CD4-positive, alpha-beta T cell (primary cell): ENCODE measurements at regions not wholly inside any gene's neighbourhood (a gene's known extent, or its start where the extent isn't known, plus 50 kb on each side); places are given as distances from the start of the nearest gene placed in this dataset.

Experiments
- ATAC-seq: fragments of 200-7000 bp; cut with Tn5 transposase; one replicate; pipeline ENCODE4 v1.10.0; 2022; ENCODE audit warnings: mild to moderate bottlenecking; ENCODE audit not compliant: poor library complexity
- CTCF ChIA-PET: fragments of 350-600 bp; sonication (Branson Sonifier 250); formaldehyde crosslinking; loops from one replicate; lab custom pipeline; 2021; ENCODE audit warnings: antibody characterized with exemption, inconsistent platforms; lab: Charles Lee
- POLR2A ChIA-PET: fragments of 350-600 bp; sonication (Branson Sonifier 250); formaldehyde crosslinking; loops from one replicate; lab custom pipeline; 2021; ENCODE audit warnings: antibody characterized with exemption, inconsistent platforms; lab: Charles Lee
- DNase-seq, 14 experiments: peaks; one replicate each; pipeline ENCODE4 v3.0.0-alpha.2; 2013 to 2020; ENCODE audit warnings: mixed read lengths in 2 of 14
- H3K27ac ChIP-seq, 2 donors: one replicate each; pipeline versions ENCODE4 v1.5.1 to v1.7.0; 2013; ENCODE audit warnings: low read length in 2 of 2, low read depth in 1 of 2, mild to moderate bottlenecking in 1 of 2
- H3K27me3 ChIP-seq, 2 experiments: 1 replicate in 1 of 2; 2 replicates in 1 of 2; pipeline versions ENCODE4 v1.6.1 to v1.7.0; 2013; ENCODE audit warnings: low read length in 2 of 2, control low read depth in 1 of 2, mild to moderate bottlenecking in 1 of 2, moderate library complexity in 1 of 2; ENCODE audit not compliant: insufficient read depth in 2 of 2, control insufficient read depth in 1 of 2
- H3K36me3 ChIP-seq: one replicate; pipeline ENCODE4 v1.6.1; 2013; ENCODE audit warnings: low read length, control low read depth; ENCODE audit not compliant: insufficient read depth
- H3K4me1 ChIP-seq: one replicate; pipeline ENCODE4 v1.6.1; 2013; ENCODE audit warnings: low read length, control low read depth; ENCODE audit not compliant: insufficient read depth
- H3K4me3 ChIP-seq: one replicate; pipeline ENCODE4 v1.5.1; 2013; ENCODE audit warnings: mild to moderate bottlenecking, low read length, moderate library complexity
- H3K9me3 ChIP-seq, 2 experiments: 1 replicate in 1 of 2; 2 replicates in 1 of 2; pipeline versions ENCODE4 v1.6.1 to v1.7.0; 2013; ENCODE audit warnings: low read length in 2 of 2, mild to moderate bottlenecking in 2 of 2, control low read depth in 1 of 2, moderate library complexity in 1 of 2; ENCODE audit not compliant: control insufficient read depth in 1 of 2, insufficient read depth in 1 of 2
- H3K27ac Mint-ChIP-seq: one replicate; pipeline ENCODE4 v1.8.0; 2020; ENCODE audit warnings: mixed read lengths
- H3K27me3 Mint-ChIP-seq: one replicate; pipeline ENCODE4 v1.8.0; 2021; ENCODE audit warnings: mixed read lengths
- H3K36me3 Mint-ChIP-seq: one replicate; pipeline ENCODE4 v1.8.0; 2021; ENCODE audit warnings: low read depth, mixed read lengths
- H3K4me1 Mint-ChIP-seq: one replicate; pipeline ENCODE4 v1.8.0; 2021; ENCODE audit warnings: low read depth, mixed read lengths
- H3K4me3 Mint-ChIP-seq: one replicate; pipeline ENCODE4 v1.8.0; 2020; ENCODE audit warnings: mild to moderate bottlenecking, mixed read lengths
- H3K9me3 Mint-ChIP-seq: one replicate; pipeline ENCODE4 v1.8.0; 2020; ENCODE audit warnings: mixed read lengths
- intact Hi-C, 2 experiments: fragments of 100-400 bp; cut with DNase I in 1 of 2; cut with micrococcal nuclease in 1 of 2; formaldehyde crosslinking; loops; one replicate each; pipeline versions ENCODE4 v1.15.1 to v1.9.0; 2023 to 2025; cut with DNase I, micrococcal nuclease
- TF ChIP-seq, protein P1 (sequence below): fragments of 200-600 bp; IDR thresholded peaks from one replicate; pipeline ENCODE4 v1.8.0; 2022; ENCODE audit warnings: antibody characterized with exemption, mild to moderate bottlenecking

DNA sequence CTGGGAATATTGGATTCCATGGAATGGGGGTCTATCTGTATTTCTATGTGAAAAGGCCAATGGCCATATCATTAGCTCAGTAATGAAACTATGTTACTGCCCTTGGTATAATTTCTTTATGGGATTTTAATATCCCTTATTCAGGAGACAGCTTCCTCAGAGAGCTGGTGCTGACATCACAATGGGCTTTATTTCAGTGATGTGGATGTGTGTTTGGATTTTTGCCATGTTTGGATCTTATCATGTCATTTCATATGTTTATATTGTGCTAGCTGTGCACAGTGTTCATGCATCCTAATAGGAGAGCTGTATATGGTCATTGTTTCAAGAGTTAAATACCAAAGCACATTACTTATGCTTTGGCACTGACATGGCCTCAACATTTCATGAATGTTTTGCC, 806.1 kb upstream of the MAP3K7 start:
- CTCF ChIA-PET, result no interaction called here
- H3K9me3 Mint-ChIP-seq, result peaks cover 11% of the 10 kb centered on the region
- no peak overlapping the region for H3K4me3 ChIP-seq
- H3K36me3 Mint-ChIP-seq, result no peaks in the 10 kb centered on the region
- no peaks in the 10 kb centered on the region for H3K36me3 ChIP-seq
- no peak overlapping the region for H3K27ac ChIP-seq
- intact Hi-C loops, result no loop called here
- DNase-seq (no peak), ATAC-seq (no peak)
- H3K4me1 ChIP-seq, result no peaks in the 10 kb centered on the region
- H3K4me3 Mint-ChIP-seq, result no peak overlapping the region
- POLR2A ChIA-PET, result no interaction called here
- H3K27me3 ChIP-seq, result no peaks in the 10 kb centered on the region
- H3K4me1 Mint-ChIP-seq, result no peaks in the 10 kb centered on the region
- H3K27ac Mint-ChIP-seq, result no peak overlapping the region
- TF ChIP-seq, protein P1, sequence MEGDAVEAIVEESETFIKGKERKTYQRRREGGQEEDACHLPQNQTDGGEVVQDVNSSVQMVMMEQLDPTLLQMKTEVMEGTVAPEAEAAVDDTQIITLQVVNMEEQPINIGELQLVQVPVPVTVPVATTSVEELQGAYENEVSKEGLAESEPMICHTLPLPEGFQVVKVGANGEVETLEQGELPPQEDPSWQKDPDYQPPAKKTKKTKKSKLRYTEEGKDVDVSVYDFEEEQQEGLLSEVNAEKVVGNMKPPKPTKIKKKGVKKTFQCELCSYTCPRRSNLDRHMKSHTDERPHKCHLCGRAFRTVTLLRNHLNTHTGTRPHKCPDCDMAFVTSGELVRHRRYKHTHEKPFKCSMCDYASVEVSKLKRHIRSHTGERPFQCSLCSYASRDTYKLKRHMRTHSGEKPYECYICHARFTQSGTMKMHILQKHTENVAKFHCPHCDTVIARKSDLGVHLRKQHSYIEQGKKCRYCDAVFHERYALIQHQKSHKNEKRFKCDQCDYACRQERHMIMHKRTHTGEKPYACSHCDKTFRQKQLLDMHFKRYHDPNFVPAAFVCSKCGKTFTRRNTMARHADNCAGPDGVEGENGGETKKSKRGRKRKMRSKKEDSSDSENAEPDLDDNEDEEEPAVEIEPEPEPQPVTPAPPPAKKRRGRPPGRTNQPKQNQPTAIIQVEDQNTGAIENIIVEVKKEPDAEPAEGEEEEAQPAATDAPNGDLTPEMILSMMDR, result no peak
- H3K27me3 Mint-ChIP-seq, result no peaks in the 10 kb centered on the region
- peaks cover 0 to 3% of the 10 kb centered on the region in 2 experiments for H3K9me3 ChIP-seq

DNA sequence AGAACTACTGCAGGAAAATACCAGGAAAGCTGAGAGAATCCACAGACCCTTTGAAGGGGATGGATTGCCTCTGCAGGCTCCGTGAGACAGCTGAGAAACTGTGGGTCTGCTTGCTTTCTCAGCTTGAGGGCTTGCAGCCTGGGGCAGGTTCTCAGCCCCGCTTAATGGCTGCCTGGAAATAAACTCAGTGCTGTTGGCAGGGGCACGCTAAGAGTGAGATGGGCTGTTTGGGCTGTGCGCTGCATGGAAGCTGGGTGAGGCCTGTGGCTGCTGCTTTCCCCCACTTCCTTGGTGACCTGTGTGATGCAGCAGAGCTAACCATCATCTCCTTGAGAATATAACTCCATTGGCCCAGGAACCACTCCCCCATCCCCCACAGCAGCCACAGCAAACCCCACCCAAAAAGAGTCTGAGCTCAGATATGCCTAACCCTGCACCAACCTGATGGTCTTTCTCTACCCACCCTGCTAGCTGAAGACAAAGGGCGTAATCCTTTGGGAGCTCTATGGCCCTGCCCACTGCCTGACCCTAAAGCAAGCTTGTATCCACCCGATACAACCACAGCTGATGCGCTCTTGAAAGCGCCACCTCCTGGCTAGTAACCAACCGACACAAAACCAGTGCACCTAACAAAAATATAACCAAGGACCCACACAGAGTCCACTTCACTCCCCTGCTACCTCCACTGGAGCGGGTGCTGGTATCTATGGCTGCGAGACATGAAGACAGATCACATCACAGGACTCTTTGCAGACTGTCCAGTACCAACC, 800.6 kb upstream of the MAP3K7 start:
- Histone ChIP-seq H3K4me1 (no peaks in the 10 kb centered on the region), H3K27ac (no peak overlapping the region), H3K36me3 (no peaks in the 10 kb centered on the region), H3K27me3 (no peaks in the 10 kb centered on the region), H3K4me3 (no peak overlapping the region), H3K9me3 (peaks cover 0 to 12% of the 10 kb centered on the region in 2 experiments)
- no peak overlapping the region for H3K4me3 Mint-ChIP-seq
- H3K27ac Mint-ChIP-seq, result no peak overlapping the region
- POLR2A ChIA-PET, result no interaction called here
- TF ChIP-seq, protein P1, result no peak
- ATAC-seq, result no peak
- intact Hi-C loops, result no loop called here
- CTCF ChIA-PET, result no interaction called here
- DNase-seq, result no peak
- H3K36me3 Mint-ChIP-seq, result no peaks in the 10 kb centered on the region
- peaks cover 9% of the 10 kb centered on the region for H3K9me3 Mint-ChIP-seq
- H3K4me1 Mint-ChIP-seq, result no peaks in the 10 kb centered on the region
- no peaks in the 10 kb centered on the region for H3K27me3 Mint-ChIP-seq

DNA sequence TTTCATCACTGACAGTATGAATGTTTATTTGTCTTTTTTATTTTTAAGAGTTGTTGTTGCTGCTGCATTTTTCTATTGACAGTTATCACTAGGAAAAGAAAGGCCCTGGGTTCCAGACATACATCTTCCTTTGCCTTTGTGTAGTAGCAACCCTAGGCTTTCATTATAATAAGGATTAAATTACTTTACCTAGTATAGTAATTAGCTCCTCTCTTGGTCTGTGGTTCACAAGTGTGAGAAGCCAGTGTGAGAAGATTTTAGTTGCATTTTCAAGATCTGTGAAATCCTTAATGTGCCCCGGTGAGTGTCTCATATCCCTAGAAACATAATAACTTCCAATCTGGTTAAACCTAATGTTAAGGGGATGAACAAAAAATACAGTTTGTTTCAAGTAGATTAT, 799.3 kb upstream of the MAP3K7 start:
- Mint-ChIP-seq H3K27me3 (no peaks in the 10 kb centered on the region), H3K9me3 (peaks cover 9% of the 10 kb centered on the region), H3K4me1 (no peaks in the 10 kb centered on the region), H3K4me3 (no peak overlapping the region), H3K36me3 (no peaks in the 10 kb centered on the region), H3K27ac (no peak overlapping the region)
- TF ChIP-seq, protein P1, result no peak
- no peaks in the 10 kb centered on the region for H3K36me3 ChIP-seq
- CTCF ChIA-PET, result no interaction called here
- DNase-seq (no peak), ATAC-seq (no peak)
- H3K4me1 ChIP-seq, result no peaks in the 10 kb centered on the region
- peaks cover 0 to 10% of the 10 kb centered on the region in 2 experiments for H3K9me3 ChIP-seq
- no peak overlapping the region for H3K27ac ChIP-seq
- H3K27me3 ChIP-seq, result no peaks in the 10 kb centered on the region
- intact Hi-C loops, result no loop called here
- POLR2A ChIA-PET, result no interaction called here
- H3K4me3 ChIP-seq, result no peak overlapping the region
